DND-41 (cell line): ENCODE measurements at regions not wholly inside any gene's neighbourhood (a gene's known extent, or its start where the extent isn't known, plus 50 kb on each side); places are given as distances from the start of the nearest gene placed in this dataset.

Source experiments
- ATAC-seq: fragments of 200-7000 bp; cut with Tn5 transposase; 3 replicates; pipeline ENCODE4 v1.9.1; 2021; ENCODE audit warnings: low read depth; ENCODE audit not compliant: insufficient read depth
- DNase-seq: peaks from one replicate; pipeline ENCODE4 v3.0.0-alpha.2; 2020
- H2AFZ ChIP-seq: 2 replicates; pipeline ENCODE4 v1.6.0; 2012; ENCODE audit warnings: low read depth, low read length
- H3K27ac ChIP-seq: 2 replicates; pipeline ENCODE4 v1.5.1; 2012; ENCODE audit warnings: low read length, inconsistent platforms
- H3K27me3 ChIP-seq: fragments of 200-600 bp; sonication (generic); 2 replicates; pipeline ENCODE4 v1.6.0; 2012; ENCODE audit warnings: low read length, mild to moderate bottlenecking, inconsistent platforms; ENCODE audit not compliant: insufficient read depth, poor library complexity
- H3K36me3 ChIP-seq: 2 replicates; pipeline ENCODE4 v1.5.1; 2012; ENCODE audit warnings: low read length, inconsistent platforms; ENCODE audit not compliant: insufficient read depth
- H3K4me1 ChIP-seq: 2 replicates; pipeline ENCODE4 v1.5.1; 2012; ENCODE audit warnings: mild to moderate bottlenecking, low read length; ENCODE audit not compliant: insufficient read depth
- H3K4me2 ChIP-seq: 2 replicates; pipeline ENCODE4 v1.6.0; 2012; ENCODE audit warnings: mild to moderate bottlenecking, moderate library complexity, low read length, inconsistent platforms; ENCODE audit not compliant: insufficient read depth
- H3K4me3 ChIP-seq, 2 experiments: fragments of 200-600 bp in 1 of 2; shearing (Covaris generic) in 1 of 2; 2 replicates each; pipeline ENCODE4 v1.5.1; 2012 to 2016; ENCODE audit warnings: inconsistent platforms in 2 of 2, low read length in 2 of 2, mild to moderate bottlenecking in 2 of 2, low read depth in 1 of 2, moderate library complexity in 1 of 2
- H3K79me2 ChIP-seq: 2 replicates; pipeline ENCODE4 v1.6.0; 2012; ENCODE audit warnings: low read length, inconsistent platforms; ENCODE audit not compliant: insufficient read depth
- H3K9ac ChIP-seq: 2 replicates; pipeline ENCODE4 v1.6.0; 2012; ENCODE audit warnings: low read depth, mild to moderate bottlenecking, inconsistent platforms, low read length, moderate library complexity
- H3K9me3 ChIP-seq: 2 replicates; pipeline ENCODE4 v1.5.1; 2012; ENCODE audit warnings: low read length, moderate library complexity, mild to moderate bottlenecking, inconsistent platforms; ENCODE audit not compliant: insufficient read depth, severe bottlenecking
- H4K20me1 ChIP-seq: 2 replicates; pipeline ENCODE4 v1.6.0; 2012; ENCODE audit warnings: low read length; ENCODE audit not compliant: insufficient read depth
- CTCF ChIP-seq: IDR thresholded peaks from 2 replicates; pipeline ENCODE4 v1.5.1; 2012; ENCODE audit warnings: borderline replicate concordance, low read length, moderate library complexity, mild to moderate bottlenecking; ENCODE audit not compliant: poor library complexity, severe bottlenecking; ENCODE audit errors: extremely low read depth
- EZH2 ChIP-seq: IDR thresholded peaks from 3 replicates; pipeline ENCODE4 v1.6.1; 2012; ENCODE audit warnings: borderline replicate concordance, low read depth, mild to moderate bottlenecking, moderate library complexity, low read length, inconsistent platforms; ENCODE audit not compliant: severe bottlenecking

GRCh38 chr16:65285128-65286048 is 163.5 kb upstream of the CDH11 start:
- no peak overlapping the region for H3K4me3 ChIP-seq
- no peak overlapping the region for H3K27ac ChIP-seq
- H2AFZ ChIP-seq, result no peak overlapping the region
- H3K9me3 ChIP-seq, result no peaks in the 10 kb centered on the region
- H3K27me3 ChIP-seq, result peaks cover 3% of the 10 kb centered on the region
- H3K79me2 ChIP-seq, result no peaks in the 10 kb centered on the region
- DNase-seq (no peak), ATAC-seq (no peak)
- no peaks in the 10 kb centered on the region for H3K36me3 ChIP-seq
- H3K9ac ChIP-seq, result no peak overlapping the region
- no peaks in the 10 kb centered on the region for H4K20me1 ChIP-seq
- H3K4me1 ChIP-seq, result no peaks in the 10 kb centered on the region
- H3K4me2 ChIP-seq, result no peak overlapping the region
- TF ChIP-seq CTCF, result no peak
- no peak for TF ChIP-seq EZH2

- no peak overlapping the region for H2AFZ ChIP-seq
- no peak for DNase-seq
- no peak overlapping the region for H3K27ac ChIP-seq
- no peaks in the 10 kb centered on the region for H3K79me2 ChIP-seq
- H4K20me1 ChIP-seq, result no peaks in the 10 kb centered on the region
- H3K4me2 ChIP-seq, result no peak overlapping the region
- ATAC-seq, result no peak
- H3K9me3 ChIP-seq, result no peaks in the 10 kb centered on the region
- H3K27me3 ChIP-seq, result peaks cover 3% of the 10 kb centered on the region
- no peak overlapping the region for H3K9ac ChIP-seq
- no peaks in the 10 kb centered on the region for H3K4me1 ChIP-seq
- no peaks in the 10 kb centered on the region for H3K36me3 ChIP-seq
- no peak overlapping the region for H3K4me3 ChIP-seq
- TF ChIP-seq EZH2, result no peak
- no peak for TF ChIP-seq CTCF
Observed at GRCh38 chr16:65284626-65285025, 162.8 kb upstream of the CDH11 start.

GRCh38 chr16:65283181-65283651 is 161.4 kb upstream of the CDH11 start:
- Histone ChIP-seq H3K27me3 (peaks cover 3% of the 10 kb centered on the region), H2AFZ (no peak overlapping the region), H3K36me3 (no peaks in the 10 kb centered on the region), H4K20me1 (no peaks in the 10 kb centered on the region), H3K4me3 (no peak overlapping the region), H3K4me1 (no peaks in the 10 kb centered on the region), H3K4me2 (no peak overlapping the region), H3K79me2 (no peaks in the 10 kb centered on the region), H3K9me3 (no peaks in the 10 kb centered on the region), H3K27ac (no peak overlapping the region), H3K9ac (no peak overlapping the region)
- ATAC-seq (peak; percentile 50; the same call in 1 of the 3 replicates), DNase-seq (peak; percentile 5)
- TF ChIP-seq CTCF, result no peak
- no peak for TF ChIP-seq EZH2
